Neutrophil (primary cell): ENCODE measurements at regions not wholly inside any gene's neighbourhood (a gene's known extent, or its start where the extent isn't known, plus 50 kb on each side); places are given as distances from the start of the nearest gene placed in this dataset.
A peak's percentile ranks its signal among the peaks of the same experiment; 100 is the strongest.

ENCODE experiments used
- H3K27ac ChIP-seq: fragments of 200-600 bp; sonication (generic); 2 replicates; pipeline ENCODE4 v1.5.1; 2016; ENCODE audit warnings: mild to moderate bottlenecking, moderate library complexity
- H3K27me3 ChIP-seq: fragments of 200-600 bp; sonication (generic); 2 replicates; pipeline ENCODE4 v1.6.0; 2016; ENCODE audit warnings: mild to moderate bottlenecking
- H3K36me3 ChIP-seq: fragments of 200-600 bp; sonication (generic); 2 replicates; pipeline ENCODE4 v1.5.1; 2017
- H3K4me1 ChIP-seq, 2 experiments: fragments of 200-600 bp in 1 of 2; sonication (generic) in 1 of 2; 1 replicate in 1 of 2; 2 replicates in 1 of 2; pipeline versions ENCODE4 v1.5.1 to v1.6.1; 2013 to 2016; ENCODE audit warnings: low read depth in 1 of 2, low read length in 1 of 2, mild to moderate bottlenecking in 1 of 2, moderate library complexity in 1 of 2; ENCODE audit not compliant: control insufficient read depth in 1 of 2, insufficient read depth in 1 of 2
- H3K4me3 ChIP-seq, 2 experiments: fragments of 200-600 bp in 1 of 2; sonication (generic) in 1 of 2; 1 replicate in 1 of 2; 2 replicates in 1 of 2; pipeline ENCODE4 v1.5.1; 2013 to 2016; ENCODE audit warnings: low read depth in 1 of 2, low read length in 1 of 2, mild to moderate bottlenecking in 1 of 2, moderate library complexity in 1 of 2
- H3K9me3 ChIP-seq: fragments of 200-600 bp; sonication (generic); 2 replicates; pipeline ENCODE4 v1.5.1; 2016
- TF ChIP-seq, protein P1 (sequence below): fragments of 200-600 bp; sonication (generic); IDR thresholded peaks from 2 replicates; pipeline ENCODE4 v1.5.1; 2016; ENCODE audit warnings: antibody characterized with exemption

DNA sequence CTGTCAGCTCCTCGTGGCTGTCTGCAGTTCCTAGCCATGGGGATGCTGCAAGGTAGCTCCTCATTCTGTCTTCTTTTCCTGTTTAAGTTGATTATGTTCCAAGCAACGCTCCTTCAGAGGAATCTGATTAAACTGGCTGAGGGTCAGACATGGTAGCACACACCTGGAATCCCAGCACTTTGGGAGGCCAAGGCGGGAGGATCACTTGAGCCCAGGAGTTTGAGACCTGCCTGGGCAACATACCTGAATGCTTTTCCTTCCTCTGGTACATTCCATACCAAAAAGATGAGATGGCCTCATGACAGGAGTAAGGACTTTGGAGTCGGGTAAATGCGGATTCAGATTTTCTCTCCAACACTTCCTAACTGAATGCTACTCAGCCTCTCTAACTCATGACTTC, 246.8 kb upstream of the JARID2 start:
- Histone ChIP-seq H3K27ac (no peak overlapping the region), H3K4me3 (no peak overlapping the region), H3K27me3 (no peaks in the 10 kb centered on the region), H3K4me1 (no peaks in the 10 kb centered on the region), H3K36me3 (no peaks in the 10 kb centered on the region), H3K9me3 (no peaks in the 10 kb centered on the region)
- TF ChIP-seq, protein P1, sequence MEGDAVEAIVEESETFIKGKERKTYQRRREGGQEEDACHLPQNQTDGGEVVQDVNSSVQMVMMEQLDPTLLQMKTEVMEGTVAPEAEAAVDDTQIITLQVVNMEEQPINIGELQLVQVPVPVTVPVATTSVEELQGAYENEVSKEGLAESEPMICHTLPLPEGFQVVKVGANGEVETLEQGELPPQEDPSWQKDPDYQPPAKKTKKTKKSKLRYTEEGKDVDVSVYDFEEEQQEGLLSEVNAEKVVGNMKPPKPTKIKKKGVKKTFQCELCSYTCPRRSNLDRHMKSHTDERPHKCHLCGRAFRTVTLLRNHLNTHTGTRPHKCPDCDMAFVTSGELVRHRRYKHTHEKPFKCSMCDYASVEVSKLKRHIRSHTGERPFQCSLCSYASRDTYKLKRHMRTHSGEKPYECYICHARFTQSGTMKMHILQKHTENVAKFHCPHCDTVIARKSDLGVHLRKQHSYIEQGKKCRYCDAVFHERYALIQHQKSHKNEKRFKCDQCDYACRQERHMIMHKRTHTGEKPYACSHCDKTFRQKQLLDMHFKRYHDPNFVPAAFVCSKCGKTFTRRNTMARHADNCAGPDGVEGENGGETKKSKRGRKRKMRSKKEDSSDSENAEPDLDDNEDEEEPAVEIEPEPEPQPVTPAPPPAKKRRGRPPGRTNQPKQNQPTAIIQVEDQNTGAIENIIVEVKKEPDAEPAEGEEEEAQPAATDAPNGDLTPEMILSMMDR: no peak

DNA sequence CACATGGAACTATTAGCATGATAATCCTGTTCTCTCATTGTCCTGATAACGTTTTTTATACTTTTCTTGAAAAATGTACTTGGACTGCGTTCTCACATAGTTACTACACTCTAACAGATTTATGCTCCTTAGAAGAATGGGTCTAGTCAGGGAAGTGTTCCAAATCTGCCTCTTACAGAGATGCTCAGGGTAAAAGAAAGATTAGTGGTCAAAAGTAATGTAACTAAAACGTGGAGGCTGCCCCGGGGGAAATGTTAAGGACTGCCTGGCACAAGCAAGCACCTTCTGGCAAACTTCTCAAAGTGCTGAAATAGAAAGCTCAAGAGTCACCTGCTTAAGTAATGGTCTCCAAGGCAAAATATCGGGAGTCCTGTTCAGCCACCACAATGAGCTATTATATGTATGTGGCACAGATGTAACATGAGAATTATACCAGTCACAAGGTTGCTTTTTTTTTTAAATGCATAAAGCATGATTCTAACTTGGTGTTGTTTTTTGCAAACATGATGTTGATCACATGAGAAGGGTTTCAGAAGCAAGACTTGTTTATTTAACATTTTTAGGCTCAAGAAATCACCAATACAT, 244.5 kb upstream of the JARID2 start:
- Histone ChIP-seq H3K27me3 (no peaks in the 10 kb centered on the region), H3K9me3 (no peaks in the 10 kb centered on the region), H3K4me3 (no peak overlapping the region), H3K36me3 (no peaks in the 10 kb centered on the region), H3K4me1 (no peaks in the 10 kb centered on the region), H3K27ac (no peak overlapping the region)
- TF ChIP-seq, protein P1: no peak

DNA sequence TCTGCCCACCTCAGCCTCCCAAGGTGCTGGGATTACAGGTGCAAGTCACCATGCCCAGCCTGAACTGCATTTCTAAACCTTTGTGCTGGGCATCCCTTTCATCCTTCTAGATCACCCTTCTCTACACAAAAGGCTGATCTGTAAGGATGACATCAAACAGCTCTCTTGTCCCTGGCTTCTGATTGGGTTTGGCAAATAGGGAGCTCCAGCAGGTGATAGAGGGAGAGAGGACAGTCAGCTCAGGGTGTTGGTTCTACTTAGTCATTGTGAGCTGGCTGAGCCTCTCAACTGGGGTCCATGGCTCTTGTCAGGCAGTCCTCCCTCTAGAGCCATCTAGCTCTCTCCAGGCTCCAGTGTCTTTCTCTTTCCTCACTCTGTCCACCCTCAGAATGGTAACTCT, 237.6 kb upstream of the JARID2 start:
- no peaks in the 10 kb centered on the region for H3K4me1 ChIP-seq
- H3K4me3 ChIP-seq: no peak overlapping the region
- no peaks in the 10 kb centered on the region for H3K36me3 ChIP-seq
- H3K27me3 ChIP-seq: no peaks in the 10 kb centered on the region
- TF ChIP-seq, protein P1: no peak
- no peaks in the 10 kb centered on the region for H3K9me3 ChIP-seq
- H3K27ac ChIP-seq: no peak overlapping the region

DNA sequence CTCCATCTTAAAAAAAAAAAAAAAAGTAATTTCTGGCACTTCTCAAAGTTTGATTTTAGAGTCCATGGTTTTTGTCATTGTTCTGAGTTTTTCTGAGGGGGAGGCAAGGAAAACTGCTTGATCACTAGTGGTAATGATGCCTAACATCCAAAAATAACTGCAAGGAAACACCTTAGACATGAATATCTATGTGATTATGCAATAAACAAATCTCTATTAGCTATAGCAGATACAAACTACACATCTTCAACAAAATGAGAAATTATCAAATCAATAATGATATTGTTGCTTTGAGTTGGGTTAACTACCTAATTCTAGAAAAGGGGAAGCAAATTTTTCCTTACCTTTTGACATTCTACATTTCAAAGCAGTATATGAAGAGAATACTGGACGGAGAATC, 230.9 kb upstream of the JARID2 start:
- peaks cover 9 to 20% of the 10 kb centered on the region in 2 experiments for H3K4me1 ChIP-seq
- no peaks in the 10 kb centered on the region for H3K9me3 ChIP-seq
- H3K4me3 ChIP-seq: no peak overlapping the region
- H3K36me3 ChIP-seq: no peaks in the 10 kb centered on the region
- H3K27ac ChIP-seq: no peak overlapping the region
- H3K27me3 ChIP-seq: no peaks in the 10 kb centered on the region
- TF ChIP-seq, protein P1: no peak

DNA sequence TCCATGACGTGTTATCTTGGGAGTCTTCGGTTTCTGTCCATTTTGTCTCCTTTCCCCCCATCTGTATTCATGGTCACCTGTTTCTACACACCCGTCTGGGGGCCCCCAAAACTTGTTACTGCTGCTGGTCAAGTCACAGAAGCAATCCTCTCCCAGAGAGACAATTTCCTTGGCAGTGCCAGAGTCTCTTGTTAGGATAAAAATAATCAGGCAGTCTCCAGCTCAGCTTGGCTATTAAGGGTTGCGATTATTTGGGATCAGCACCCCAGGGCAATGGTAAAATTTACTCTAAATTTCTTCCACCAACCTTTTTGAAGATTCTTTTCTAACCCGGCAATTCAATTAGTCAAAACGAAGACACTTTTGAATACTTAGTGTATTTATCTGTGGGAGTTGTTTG, 229.1 kb upstream of the JARID2 start:
- no peaks in the 10 kb centered on the region for H3K36me3 ChIP-seq
- H3K4me3 ChIP-seq: peak overlapping the region; percentile 36 to 43
- H3K4me1 ChIP-seq: peaks cover 9 to 20% of the 10 kb centered on the region in 2 experiments
- no peak overlapping the region for H3K27ac ChIP-seq
- TF ChIP-seq, protein P1: no peak
- H3K9me3 ChIP-seq: no peaks in the 10 kb centered on the region
- no peaks in the 10 kb centered on the region for H3K27me3 ChIP-seq
